Common myeloid progenitor, CD34-positive (primary cell): ENCODE measurements at regions not wholly inside any gene's neighbourhood (a gene's known extent, or its start where the extent isn't known, plus 50 kb on each side); places are given as distances from the start of the nearest gene placed in this dataset.
A peak's percentile ranks its signal among the peaks of the same experiment; 100 is the strongest.

Experiments
- CTCF ChIA-PET: fragments of 350-600 bp; sonication (Branson Sonifier 250); formaldehyde crosslinking; loops from one replicate; lab custom pipeline; 2021; ENCODE audit warnings: antibody characterized with exemption; lab: Charles Lee
- POLR2A ChIA-PET: fragments of 350-600 bp; sonication (Branson Sonifier 250); formaldehyde crosslinking; loops from one replicate; lab custom pipeline; 2021; ENCODE audit warnings: antibody characterized with exemption; lab: Charles Lee
- DNase-seq, 3 donors: peaks; one replicate each; pipeline versions ENCODE4 v3.0.0 to v3.0.0-alpha.2; 2013
- H3K27ac ChIP-seq, 2 experiments: 1 replicate in 1 of 2; 2 replicates in 1 of 2; pipeline ENCODE4 v1.7.0; 2013; ENCODE audit warnings: inconsistent platforms in 2 of 2, low read length in 2 of 2, mild to moderate bottlenecking in 2 of 2, low read depth in 1 of 2, moderate library complexity in 1 of 2; ENCODE audit not compliant: severe bottlenecking in 2 of 2, insufficient read depth in 1 of 2, poor library complexity in 1 of 2
- H3K27me3 ChIP-seq, 5 experiments: replicated peaks in 2 of 5; 1 replicate in 3 of 5; 2 replicates in 2 of 5; pipeline versions ENCODE4 v1.6.1 to v1.7.0; 2013; ENCODE audit warnings: low read length in 4 of 5, mild to moderate bottlenecking in 2 of 5, moderate library complexity in 2 of 5, inconsistent platforms in 1 of 5; ENCODE audit not compliant: insufficient read depth in 5 of 5, control insufficient read depth in 4 of 5
- H3K36me3 ChIP-seq, 4 experiments: 1 replicate in 2 of 4; 2 replicates in 2 of 4; pipeline versions ENCODE4 v1.6.1 to v1.7.0; 2013; ENCODE audit warnings: low read length in 3 of 4, control low read depth in 1 of 4, mild to moderate bottlenecking in 1 of 4; ENCODE audit not compliant: control insufficient read depth in 4 of 4, insufficient read depth in 4 of 4
- H3K4me1 ChIP-seq, 4 experiments: 1 replicate in 3 of 4; 2 replicates in 1 of 4; pipeline versions ENCODE4 v1.6.1 to v1.7.1; 2013; ENCODE audit warnings: low read length in 3 of 4, mild to moderate bottlenecking in 3 of 4, control low read depth in 1 of 4, inconsistent platforms in 1 of 4, moderate library complexity in 1 of 4; ENCODE audit not compliant: control insufficient read depth in 4 of 4, insufficient read depth in 4 of 4; ENCODE audit errors: control extremely low read depth in 1 of 4
- H3K4me3 ChIP-seq, 7 experiments: 1 replicate in 4 of 7; 2 replicates in 3 of 7; pipeline versions ENCODE4 v1.5.1 to v1.7.0; 2013; ENCODE audit warnings: mild to moderate bottlenecking in 7 of 7, low read length in 6 of 7, moderate library complexity in 6 of 7, inconsistent platforms in 2 of 7, low read depth in 2 of 7, control low read depth in 1 of 7; ENCODE audit not compliant: insufficient read depth in 4 of 7, control insufficient read depth in 1 of 7; ENCODE audit errors: extremely low read depth in 1 of 7
- H3K9me3 ChIP-seq, 5 experiments: 1 replicate in 4 of 5; 2 replicates in 1 of 5; pipeline versions ENCODE4 v1.6.1 to v1.7.1; 2013; ENCODE audit warnings: low read length in 4 of 5, mild to moderate bottlenecking in 2 of 5, inconsistent platforms in 1 of 5, low read depth in 1 of 5, moderate library complexity in 1 of 5; ENCODE audit not compliant: control insufficient read depth in 4 of 5, insufficient read depth in 2 of 5; ENCODE audit errors: control extremely low read depth in 1 of 5
- WGBS: methylation state at CpG from one replicate; pipeline ENCODE4 v1.1.5; 2013; ENCODE audit not compliant: insufficient coverage; 5-methylcytosine and 5-hydroxymethylcytosine counted together

GRCh38 chrX:20363275-20363674 is 96.6 kb upstream of the RPS6KA3 start:
- Histone ChIP-seq H3K27me3 (peaks cover 0 to 3% (median 0%) of the 10 kb centered on the region in 5 experiments), H3K4me1 (peaks cover 0 to 17% (median 6%) of the 10 kb centered on the region in 4 experiments), H3K4me3 (peak overlapping the region in 2 of 7 experiments; percentile 23 to 33), H3K27ac (peak overlapping the region in 1 of 2 experiments; percentile 90), H3K36me3 (no peaks in the 10 kb centered on the region), H3K9me3 (no peaks in the 10 kb centered on the region)
- 80% methylated on average over 2 of the region's 5 CpGs for WGBS
- POLR2A ChIA-PET: no interaction called here
- no peak for DNase-seq
- CTCF ChIA-PET: no interaction called here

GRCh38 chrX:20362268-20363267 is 95.9 kb upstream of the RPS6KA3 start:
- H3K36me3 ChIP-seq: no peaks in the 10 kb centered on the region
- DNase-seq: peak; percentile 51 to 89 (median 83)
- H3K9me3 ChIP-seq: no peaks in the 10 kb centered on the region
- H3K4me1 ChIP-seq: peaks cover 0 to 17% (median 6%) of the 10 kb centered on the region in 4 experiments
- peak overlapping the region in 2 of 7 experiments; percentile 23 to 33 for H3K4me3 ChIP-seq
- peak overlapping the region; percentile 76 to 90 for H3K27ac ChIP-seq
- peaks cover 0 to 3% (median 0%) of the 10 kb centered on the region in 5 experiments for H3K27me3 ChIP-seq
- CTCF ChIA-PET: interaction anchor here (0.5 kb wide), 1 partner anchor 161 kb away, joined by 3 read pairs; no protein-coding TSS in a partner anchor
- POLR2A ChIA-PET: no interaction called here
- WGBS: 58% methylated on average over 6 of the region's 19 CpGs

- CTCF ChIA-PET: no interaction called here
- H3K4me1 ChIP-seq: peaks cover 0 to 17% (median 6%) of the 10 kb centered on the region in 4 experiments
- H3K36me3 ChIP-seq: no peaks in the 10 kb centered on the region
- no peak for DNase-seq
- POLR2A ChIA-PET: no interaction called here
- peak overlapping the region in 1 of 2 experiments; percentile 90 for H3K27ac ChIP-seq
- no peak overlapping the region for H3K4me3 ChIP-seq
- no peaks in the 10 kb centered on the region for H3K9me3 ChIP-seq
- 72% methylated on average over 3 of the region's 4 CpGs for WGBS
- H3K27me3 ChIP-seq: peaks cover 0 to 3% (median 0%) of the 10 kb centered on the region in 5 experiments
Observed at GRCh38 chrX:20361890-20362262, 95.2 kb upstream of the RPS6KA3 start.

GRCh38 chrX:20361081-20361889 is 94.6 kb upstream of the RPS6KA3 start:
- DNase-seq: no peak
- Histone ChIP-seq H3K4me1 (peaks cover 0 to 17% (median 6%) of the 10 kb centered on the region in 4 experiments), H3K27ac (no peak overlapping the region), H3K36me3 (no peaks in the 10 kb centered on the region), H3K9me3 (no peaks in the 10 kb centered on the region), H3K27me3 (peaks cover 0 to 3% (median 0%) of the 10 kb centered on the region in 5 experiments), H3K4me3 (no peak overlapping the region)
- ChIA-PET CTCF (no interaction called here), POLR2A (no interaction called here)
- WGBS: 90% methylated on average over 5 of the region's 8 CpGs

GRCh38 chrX:20355187-20355586 is 88.5 kb upstream of the RPS6KA3 start:
- 74% methylated on average over 7 of the region's 7 CpGs for WGBS
- Histone ChIP-seq H3K9me3 (peaks cover 0 to 1% (median 0%) of the 10 kb centered on the region in 5 experiments), H3K4me1 (peaks cover 0 to 3% (median 3%) of the 10 kb centered on the region in 4 experiments), H3K36me3 (no peaks in the 10 kb centered on the region), H3K27ac (no peak overlapping the region), H3K27me3 (peaks cover 0 to 4% (median 0%) of the 10 kb centered on the region in 5 experiments), H3K4me3 (no peak overlapping the region)
- POLR2A ChIA-PET: no interaction called here
- no peak for DNase-seq
- CTCF ChIA-PET: no interaction called here

- CTCF ChIA-PET: no interaction called here
- POLR2A ChIA-PET: no interaction called here
- peaks cover 0 to 3% (median 3%) of the 10 kb centered on the region in 4 experiments for H3K4me1 ChIP-seq
- H3K4me3 ChIP-seq: no peak overlapping the region
- H3K9me3 ChIP-seq: peaks cover 0 to 1% (median 0%) of the 10 kb centered on the region in 5 experiments
- H3K36me3 ChIP-seq: no peaks in the 10 kb centered on the region
- peaks cover 0 to 4% (median 0%) of the 10 kb centered on the region in 5 experiments for H3K27me3 ChIP-seq
- no peak for DNase-seq
- WGBS: 82% methylated on average over 2 of the region's 5 CpGs
- no peak overlapping the region for H3K27ac ChIP-seq
Observed at GRCh38 chrX:20354505-20354904, 87.8 kb upstream of the RPS6KA3 start.
